ENCODE measurements at regions not wholly inside any gene's neighbourhood (a gene's known extent, or its start where the extent isn't known, plus 50 kb on each side); places are given as distances from the start of the nearest gene placed in this dataset.

DNA sequence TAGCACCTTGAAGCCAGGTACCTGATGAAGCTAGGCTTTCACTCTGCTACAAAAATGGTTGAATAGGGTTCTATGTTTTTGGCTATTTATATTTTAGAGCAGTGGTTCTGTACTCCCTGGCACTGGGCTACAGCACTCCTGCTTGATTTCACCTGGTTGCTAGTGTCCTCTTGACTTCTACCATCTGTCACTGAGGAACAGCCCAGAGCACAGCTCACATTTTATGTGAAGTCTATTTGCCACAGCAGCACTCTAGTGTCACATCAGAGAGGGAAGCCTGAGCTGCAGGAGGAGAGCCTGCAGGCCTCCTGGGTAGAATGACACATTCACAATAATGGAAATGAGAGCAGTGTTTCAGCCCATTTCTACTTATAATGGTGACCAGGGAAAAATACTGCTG is 184.2 kb downstream of the ZNF486 start:
- TF ChIP-seq POLR2A (IDR thresholded peaks at IDR 0.05; ENCODE audit: low read length), result no peak
- no peak for TF ChIP-seq NR3C1 (IDR thresholded peaks at IDR 0.05)
- TF ChIP-seq KDM1A (IDR thresholded peaks at IDR 0.05; ENCODE audit: low read depth), result no peak
- TF ChIP-seq, protein P1, sequence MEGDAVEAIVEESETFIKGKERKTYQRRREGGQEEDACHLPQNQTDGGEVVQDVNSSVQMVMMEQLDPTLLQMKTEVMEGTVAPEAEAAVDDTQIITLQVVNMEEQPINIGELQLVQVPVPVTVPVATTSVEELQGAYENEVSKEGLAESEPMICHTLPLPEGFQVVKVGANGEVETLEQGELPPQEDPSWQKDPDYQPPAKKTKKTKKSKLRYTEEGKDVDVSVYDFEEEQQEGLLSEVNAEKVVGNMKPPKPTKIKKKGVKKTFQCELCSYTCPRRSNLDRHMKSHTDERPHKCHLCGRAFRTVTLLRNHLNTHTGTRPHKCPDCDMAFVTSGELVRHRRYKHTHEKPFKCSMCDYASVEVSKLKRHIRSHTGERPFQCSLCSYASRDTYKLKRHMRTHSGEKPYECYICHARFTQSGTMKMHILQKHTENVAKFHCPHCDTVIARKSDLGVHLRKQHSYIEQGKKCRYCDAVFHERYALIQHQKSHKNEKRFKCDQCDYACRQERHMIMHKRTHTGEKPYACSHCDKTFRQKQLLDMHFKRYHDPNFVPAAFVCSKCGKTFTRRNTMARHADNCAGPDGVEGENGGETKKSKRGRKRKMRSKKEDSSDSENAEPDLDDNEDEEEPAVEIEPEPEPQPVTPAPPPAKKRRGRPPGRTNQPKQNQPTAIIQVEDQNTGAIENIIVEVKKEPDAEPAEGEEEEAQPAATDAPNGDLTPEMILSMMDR (IDR thresholded peaks at IDR 0.05), result no peak
- TF ChIP-seq, protein P2, sequence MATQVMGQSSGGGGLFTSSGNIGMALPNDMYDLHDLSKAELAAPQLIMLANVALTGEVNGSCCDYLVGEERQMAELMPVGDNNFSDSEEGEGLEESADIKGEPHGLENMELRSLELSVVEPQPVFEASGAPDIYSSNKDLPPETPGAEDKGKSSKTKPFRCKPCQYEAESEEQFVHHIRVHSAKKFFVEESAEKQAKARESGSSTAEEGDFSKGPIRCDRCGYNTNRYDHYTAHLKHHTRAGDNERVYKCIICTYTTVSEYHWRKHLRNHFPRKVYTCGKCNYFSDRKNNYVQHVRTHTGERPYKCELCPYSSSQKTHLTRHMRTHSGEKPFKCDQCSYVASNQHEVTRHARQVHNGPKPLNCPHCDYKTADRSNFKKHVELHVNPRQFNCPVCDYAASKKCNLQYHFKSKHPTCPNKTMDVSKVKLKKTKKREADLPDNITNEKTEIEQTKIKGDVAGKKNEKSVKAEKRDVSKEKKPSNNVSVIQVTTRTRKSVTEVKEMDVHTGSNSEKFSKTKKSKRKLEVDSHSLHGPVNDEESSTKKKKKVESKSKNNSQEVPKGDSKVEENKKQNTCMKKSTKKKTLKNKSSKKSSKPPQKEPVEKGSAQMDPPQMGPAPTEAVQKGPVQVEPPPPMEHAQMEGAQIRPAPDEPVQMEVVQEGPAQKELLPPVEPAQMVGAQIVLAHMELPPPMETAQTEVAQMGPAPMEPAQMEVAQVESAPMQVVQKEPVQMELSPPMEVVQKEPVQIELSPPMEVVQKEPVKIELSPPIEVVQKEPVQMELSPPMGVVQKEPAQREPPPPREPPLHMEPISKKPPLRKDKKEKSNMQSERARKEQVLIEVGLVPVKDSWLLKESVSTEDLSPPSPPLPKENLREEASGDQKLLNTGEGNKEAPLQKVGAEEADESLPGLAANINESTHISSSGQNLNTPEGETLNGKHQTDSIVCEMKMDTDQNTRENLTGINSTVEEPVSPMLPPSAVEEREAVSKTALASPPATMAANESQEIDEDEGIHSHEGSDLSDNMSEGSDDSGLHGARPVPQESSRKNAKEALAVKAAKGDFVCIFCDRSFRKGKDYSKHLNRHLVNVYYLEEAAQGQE (IDR thresholded peaks at IDR 0.05), result no peak
- no peak for TF ChIP-seq NFE2L2 (conservative IDR thresholded peaks at IDR 0.05; ENCODE audit: low read length)
- no peak for TF ChIP-seq POLR2AphosphoS2 (conservative IDR thresholded peaks at IDR 0.05; ENCODE audit: low read length)
- no peak for TF ChIP-seq ESRRA (IDR thresholded peaks at IDR 0.05; ENCODE audit: borderline replicate concordance, low read length)
- no peak for TF ChIP-seq RAD21 (conservative IDR thresholded peaks at IDR 0.05 in 1 of 2, IDR thresholded peaks at IDR 0.05 in 1 of 2)
- TF ChIP-seq BCL3 (IDR thresholded peaks at IDR 0.05), result no peak
- no peak for TF ChIP-seq CHD2 (IDR thresholded peaks at IDR 0.05; ENCODE audit: low read length, partially characterized antibody)
- TF ChIP-seq TP53 (CRISPR knock-in tag; IDR thresholded peaks at IDR 0.05), result no peak
- no peak for TF ChIP-seq MAFK (IDR thresholded peaks at IDR 0.05; ENCODE audit: partially characterized antibody)
- no peak for TF ChIP-seq MYC (IDR thresholded peaks at IDR 0.05; ENCODE audit: borderline replicate concordance, low read length)
